NCI-H524 treated with DMSO at 0.1 percent for 48 hours (cell line): ENCODE measurements at regions not wholly inside any gene's neighbourhood (a gene's known extent, or its start where the extent isn't known, plus 50 kb on each side); places are given as distances from the start of the nearest gene placed in this dataset.

ENCODE experiments used
- DNase-seq: peaks from one replicate; lab custom pipeline; 2025; lab: John Stamatoyannopoulos, UW

- DNase-seq, result no peak
These were observed 1403.5 kb upstream of the PABPC4L start for GRCh38 chr4:135605076-135605475.

GRCh38 chr4:135604531-135604930 lies 1402.9 kb upstream of the PABPC4L start:
- no peak for DNase-seq

GRCh38 chr4:135601351-135601750 lies 1399.8 kb upstream of the PABPC4L start:
- DNase-seq, result no peak

GRCh38 chr4:135598151-135598550 lies 1396.6 kb upstream of the PABPC4L start:
- no peak for DNase-seq

GRCh38 chr4:135594521-135594920 lies 1392.9 kb upstream of the PABPC4L start:
- DNase-seq, result no peak

- DNase-seq, result no peak
These were observed 1373.5 kb upstream of the PABPC4L start for GRCh38 chr4:135575041-135575440.

GRCh38 chr4:135573251-135573650 lies 1371.7 kb upstream of the PABPC4L start:
- no peak for DNase-seq

GRCh38 chr4:135564090-135564489 lies 1362.5 kb upstream of the PABPC4L start:
- DNase-seq, result no peak

- no peak for DNase-seq
These were observed 1351.6 kb upstream of the PABPC4L start for GRCh38 chr4:135553213-135553612.

- DNase-seq, result no peak
These were observed 1350.5 kb upstream of the PABPC4L start for GRCh38 chr4:135552131-135552530.

- DNase-seq, result no peak
These were observed 1347.1 kb upstream of the PABPC4L start for GRCh38 chr4:135548711-135549110.

- DNase-seq, result no peak
These were observed 1344.2 kb upstream of the PABPC4L start for GRCh38 chr4:135545616-135546317.

- no peak for DNase-seq
These were observed 1337.1 kb upstream of the PABPC4L start for GRCh38 chr4:135538698-135539097.

GRCh38 chr4:135533053-135533452 lies 1331.5 kb upstream of the PABPC4L start:
- no peak for DNase-seq

- DNase-seq, result no peak
These were observed 1330.5 kb upstream of the PABPC4L start for GRCh38 chr4:135532132-135532531.

GRCh38 chr4:135515295-135515694 lies 1313.7 kb upstream of the PABPC4L start:
- no peak for DNase-seq

GRCh38 chr4:135510582-135510981 lies 1309.0 kb upstream of the PABPC4L start:
- no peak for DNase-seq

GRCh38 chr4:135508006-135508714 lies 1306.6 kb upstream of the PABPC4L start:
- no peak for DNase-seq

- no peak for DNase-seq
These were observed 1296.1 kb upstream of the PABPC4L start for GRCh38 chr4:135497563-135498152.

- DNase-seq, result no peak
These were observed 1290.8 kb upstream of the PABPC4L start for GRCh38 chr4:135492439-135492838.

- no peak for DNase-seq
These were observed 1283.8 kb upstream of the PABPC4L start for GRCh38 chr4:135485371-135485770.

- no peak for DNase-seq
These were observed 1274.7 kb upstream of the PABPC4L start for GRCh38 chr4:135476272-135476671.

GRCh38 chr4:135464311-135464710 lies 1262.7 kb upstream of the PABPC4L start:
- DNase-seq, result no peak
